ENCODE measurements at regions not wholly inside any gene's neighbourhood (a gene's known extent, or its start where the extent isn't known, plus 50 kb on each side); places are given as distances from the start of the nearest gene placed in this dataset.

GRCh38 chr11:98828986-98829708, 191.6 kb upstream of the CNTN5 start:
- Histone ChIP-seq H3K27me3 (no peaks in the 10 kb centered on the region), H3K36me3 (no peaks in the 10 kb centered on the region), H2AFZ (replicated peaks) (no peak overlapping the region), H3K9me3 (ENCODE audit: low read depth) (no peaks in the 10 kb centered on the region), H3K4me1 (no peaks in the 10 kb centered on the region), H4K20me1 (ENCODE audit: low read depth) (no peaks in the 10 kb centered on the region), H3K4me2 (no peak overlapping the region), H3F3A (ENCODE audit: low read depth) (no peaks in the 10 kb centered on the region), H3K4me3 (no peak overlapping the region), H3K9ac (no peak overlapping the region), H3K27ac (no peak overlapping the region), H3K79me2 (ENCODE audit: low read depth) (no peaks in the 10 kb centered on the region)
- Mint-ChIP-seq H3K27me3 (ENCODE audit: insufficient read depth, low read depth) (no peaks in the 10 kb centered on the region), H3K27ac (no peak overlapping the region), H3K9me3 (no peaks in the 10 kb centered on the region), H3K4me3 (no peak overlapping the region), H3K4me1 (no peaks in the 10 kb centered on the region), H3K36me3 (no peaks in the 10 kb centered on the region)
- no peak for DNase-seq (ENCODE audit: low spot score)
- TF ChIP-seq, protein P1, sequence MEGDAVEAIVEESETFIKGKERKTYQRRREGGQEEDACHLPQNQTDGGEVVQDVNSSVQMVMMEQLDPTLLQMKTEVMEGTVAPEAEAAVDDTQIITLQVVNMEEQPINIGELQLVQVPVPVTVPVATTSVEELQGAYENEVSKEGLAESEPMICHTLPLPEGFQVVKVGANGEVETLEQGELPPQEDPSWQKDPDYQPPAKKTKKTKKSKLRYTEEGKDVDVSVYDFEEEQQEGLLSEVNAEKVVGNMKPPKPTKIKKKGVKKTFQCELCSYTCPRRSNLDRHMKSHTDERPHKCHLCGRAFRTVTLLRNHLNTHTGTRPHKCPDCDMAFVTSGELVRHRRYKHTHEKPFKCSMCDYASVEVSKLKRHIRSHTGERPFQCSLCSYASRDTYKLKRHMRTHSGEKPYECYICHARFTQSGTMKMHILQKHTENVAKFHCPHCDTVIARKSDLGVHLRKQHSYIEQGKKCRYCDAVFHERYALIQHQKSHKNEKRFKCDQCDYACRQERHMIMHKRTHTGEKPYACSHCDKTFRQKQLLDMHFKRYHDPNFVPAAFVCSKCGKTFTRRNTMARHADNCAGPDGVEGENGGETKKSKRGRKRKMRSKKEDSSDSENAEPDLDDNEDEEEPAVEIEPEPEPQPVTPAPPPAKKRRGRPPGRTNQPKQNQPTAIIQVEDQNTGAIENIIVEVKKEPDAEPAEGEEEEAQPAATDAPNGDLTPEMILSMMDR (IDR thresholded peaks at IDR 0.05), result no peak
- TF ChIP-seq EZH2phosphoT487 (IDR thresholded peaks at IDR 0.05) (no peak), EZH2 (IDR thresholded peaks at IDR 0.05) (no peak)

GRCh38 chr11:98829971-98830370, 190.8 kb upstream of the CNTN5 start:
- no peaks in the 10 kb centered on the region for H3K9me3 ChIP-seq (ENCODE audit: low read depth)

GRCh38 chr11:98834776-98835175, 186.0 kb upstream of the CNTN5 start:
- TF ChIP-seq EZH2phosphoT487 (IDR thresholded peaks at IDR 0.05), result no peak
- TF ChIP-seq, protein P1 (IDR thresholded peaks at IDR 0.05), result no peak
- TF ChIP-seq EZH2 (IDR thresholded peaks at IDR 0.05), result no peak
- Mint-ChIP-seq H3K27ac (no peak overlapping the region), H3K4me3 (no peak overlapping the region), H3K27me3 (ENCODE audit: insufficient read depth, low read depth) (no peaks in the 10 kb centered on the region), H3K9me3 (no peaks in the 10 kb centered on the region), H3K4me1 (no peaks in the 10 kb centered on the region), H3K36me3 (no peaks in the 10 kb centered on the region)
- no peak for DNase-seq (ENCODE audit: low spot score)
- Histone ChIP-seq H3F3A (ENCODE audit: low read depth) (no peaks in the 10 kb centered on the region), H3K9ac (no peak overlapping the region), H3K27ac (no peak overlapping the region), H3K4me2 (no peak overlapping the region), H3K4me3 (no peak overlapping the region), H3K79me2 (ENCODE audit: low read depth) (no peaks in the 10 kb centered on the region), H4K20me1 (ENCODE audit: low read depth) (no peaks in the 10 kb centered on the region), H3K9me3 (ENCODE audit: low read depth) (no peaks in the 10 kb centered on the region), H2AFZ (replicated peaks) (no peak overlapping the region), H3K27me3 (no peaks in the 10 kb centered on the region), H3K36me3 (no peaks in the 10 kb centered on the region), H3K4me1 (no peaks in the 10 kb centered on the region)

More at GRCh38 chr11:98829971-98830370, 190.8 kb upstream of the CNTN5 start:
- no peaks in the 10 kb centered on the region for H3K4me1 ChIP-seq
- TF ChIP-seq EZH2phosphoT487 (IDR thresholded peaks at IDR 0.05), result no peak
- no peak for TF ChIP-seq EZH2 (IDR thresholded peaks at IDR 0.05)
- TF ChIP-seq, protein P1 (IDR thresholded peaks at IDR 0.05), result no peak
- H3K4me1 Mint-ChIP-seq, result no peaks in the 10 kb centered on the region
- H3K27ac Mint-ChIP-seq, result no peak overlapping the region
- DNase-seq (ENCODE audit: low spot score), result no peak
- H2AFZ ChIP-seq (replicated peaks), result no peak overlapping the region
- H3K79me2 ChIP-seq (ENCODE audit: low read depth), result no peaks in the 10 kb centered on the region
- no peak overlapping the region for H3K4me3 Mint-ChIP-seq
- no peaks in the 10 kb centered on the region for H3K27me3 Mint-ChIP-seq (ENCODE audit: insufficient read depth, low read depth)
- H4K20me1 ChIP-seq (ENCODE audit: low read depth), result no peaks in the 10 kb centered on the region
- H3K36me3 ChIP-seq, result no peaks in the 10 kb centered on the region
- no peak overlapping the region for H3K27ac ChIP-seq
- no peaks in the 10 kb centered on the region for H3F3A ChIP-seq (ENCODE audit: low read depth)
- no peak overlapping the region for H3K4me3 ChIP-seq
- H3K9ac ChIP-seq, result no peak overlapping the region
- no peaks in the 10 kb centered on the region for H3K27me3 ChIP-seq
- no peaks in the 10 kb centered on the region for H3K36me3 Mint-ChIP-seq
- H3K9me3 Mint-ChIP-seq, result no peaks in the 10 kb centered on the region
- no peak overlapping the region for H3K4me2 ChIP-seq
